CD4-positive, CD25-positive, alpha-beta regulatory T cell (primary cell): ENCODE measurements at regions not wholly inside any gene's neighbourhood (a gene's known extent, or its start where the extent isn't known, plus 50 kb on each side); places are given as distances from the start of the nearest gene placed in this dataset.

Source experiments
- ATAC-seq, 2 donors: fragments of 150-1000 bp; cut with Tn5 transposase; one replicate each; pipeline ENCODE4 v1.10.0; 2021; ENCODE audit warnings: low read depth in 2 of 2, moderate number of reproducible peaks in 2 of 2, moderate library complexity in 1 of 2
- DNase-seq, 3 donors: peaks; one replicate each; pipeline versions ENCODE4 v3.0.0 to v3.0.0-alpha.2; 2012 to 2022; ENCODE audit warnings: mixed read lengths in 1 of 3
- H3K27ac ChIP-seq: one replicate; pipeline ENCODE4 v1.7.0; 2013; ENCODE audit warnings: mild to moderate bottlenecking, low read length; ENCODE audit not compliant: insufficient read depth, poor library complexity, severe bottlenecking
- H3K27me3 ChIP-seq: one replicate; pipeline ENCODE4 v1.7.0; 2013; ENCODE audit warnings: low read length; ENCODE audit not compliant: control insufficient read depth, insufficient read depth
- H3K36me3 ChIP-seq: one replicate; pipeline ENCODE4 v1.7.0; 2013; ENCODE audit warnings: mild to moderate bottlenecking, low read length, moderate library complexity; ENCODE audit not compliant: control insufficient read depth, insufficient read depth
- H3K4me1 ChIP-seq: 2 replicates; pipeline ENCODE4 v1.7.0; 2013; ENCODE audit warnings: mild to moderate bottlenecking, low read length; ENCODE audit not compliant: insufficient read depth, control insufficient read depth, poor library complexity, severe bottlenecking
- H3K4me3 ChIP-seq: one replicate; pipeline ENCODE4 v1.7.0; 2013; ENCODE audit warnings: low read depth, mild to moderate bottlenecking, low read length, moderate library complexity
- H3K9me3 ChIP-seq, 2 experiments: 1 replicate in 1 of 2; 2 replicates in 1 of 2; pipeline ENCODE4 v1.7.0; 2013; ENCODE audit warnings: low read length in 2 of 2, mild to moderate bottlenecking in 1 of 2, moderate library complexity in 1 of 2; ENCODE audit not compliant: control insufficient read depth in 2 of 2
- H3K27ac Mint-ChIP-seq, 3 donors: one replicate each; pipeline ENCODE4 v1.8.0; 2020 to 2022; ENCODE audit warnings: mild to moderate bottlenecking in 3 of 3, mixed read lengths in 3 of 3, moderate library complexity in 2 of 3
- H3K27me3 Mint-ChIP-seq: one replicate; pipeline ENCODE4 v1.8.0; 2022; ENCODE audit warnings: mild to moderate bottlenecking, mixed read lengths
- H3K36me3 Mint-ChIP-seq: one replicate; pipeline ENCODE4 v1.8.0; 2020; ENCODE audit warnings: mixed read lengths
- H3K4me1 Mint-ChIP-seq, 4 donors: one replicate each; pipeline ENCODE4 v1.8.0; 2020 to 2022; ENCODE audit warnings: mixed read lengths in 4 of 4, mild to moderate bottlenecking in 1 of 4
- H3K4me3 Mint-ChIP-seq, 4 donors: one replicate each; pipeline ENCODE4 v1.8.0; 2020 to 2022; ENCODE audit warnings: mild to moderate bottlenecking in 4 of 4, mixed read lengths in 4 of 4, moderate library complexity in 3 of 4
- H3K9me3 Mint-ChIP-seq, 7 donors: one replicate each; pipeline ENCODE4 v1.8.0; 2020 to 2022; ENCODE audit warnings: mixed read lengths in 7 of 7, mild to moderate bottlenecking in 3 of 7, moderate library complexity in 2 of 7

- H3K36me3 Mint-ChIP-seq = no peaks in the 10 kb centered on the region
- H3K4me1 Mint-ChIP-seq = no peaks in the 10 kb centered on the region
- no peaks in the 10 kb centered on the region for H3K36me3 ChIP-seq
- no peak for DNase-seq
- H3K4me3 ChIP-seq = no peak overlapping the region
- H3K9me3 Mint-ChIP-seq = peaks cover 0 to 3% (median 0%) of the 10 kb centered on the region in 7 donors
- H3K27ac Mint-ChIP-seq = no peak overlapping the region
- H3K27me3 ChIP-seq = no peaks in the 10 kb centered on the region
- H3K27me3 Mint-ChIP-seq = no peaks in the 10 kb centered on the region
- ATAC-seq = no peak
- no peak overlapping the region for H3K4me3 Mint-ChIP-seq
- no peak overlapping the region for H3K27ac ChIP-seq
- H3K9me3 ChIP-seq = no peaks in the 10 kb centered on the region
- no peaks in the 10 kb centered on the region for H3K4me1 ChIP-seq
Measured at GRCh38 chr12:84741031-84741430, 171.6 kb downstream of the SLC6A15 start.

- Histone ChIP-seq H3K36me3 (no peaks in the 10 kb centered on the region), H3K9me3 (no peaks in the 10 kb centered on the region), H3K27ac (no peak overlapping the region), H3K4me3 (no peak overlapping the region), H3K4me1 (no peaks in the 10 kb centered on the region), H3K27me3 (no peaks in the 10 kb centered on the region)
- Mint-ChIP-seq H3K27ac (peak overlapping the region in 1 of 3 donors; percentile 5), H3K27me3 (no peaks in the 10 kb centered on the region), H3K4me3 (no peak overlapping the region), H3K4me1 (no peaks in the 10 kb centered on the region), H3K36me3 (no peaks in the 10 kb centered on the region), H3K9me3 (peaks cover 0 to 3% (median 0%) of the 10 kb centered on the region in 7 donors)
- ATAC-seq (no peak), DNase-seq (no peak)
Measured at GRCh38 chr12:84740602-84741001, 172.0 kb downstream of the SLC6A15 start.

- Histone ChIP-seq H3K27me3 (no peaks in the 10 kb centered on the region), H3K4me1 (no peaks in the 10 kb centered on the region), H3K36me3 (no peaks in the 10 kb centered on the region), H3K9me3 (no peaks in the 10 kb centered on the region), H3K4me3 (no peak overlapping the region), H3K27ac (no peak overlapping the region)
- no peak overlapping the region for H3K4me3 Mint-ChIP-seq
- no peak for ATAC-seq
- H3K36me3 Mint-ChIP-seq = no peaks in the 10 kb centered on the region
- H3K27me3 Mint-ChIP-seq = no peaks in the 10 kb centered on the region
- no peaks in the 10 kb centered on the region for H3K4me1 Mint-ChIP-seq
- H3K27ac Mint-ChIP-seq = no peak overlapping the region
- peaks cover 0 to 4% (median 2%) of the 10 kb centered on the region in 7 donors for H3K9me3 Mint-ChIP-seq
- no peak for DNase-seq
Measured at GRCh38 chr12:84738481-84738972, 174.1 kb downstream of the SLC6A15 start.

- no peaks in the 10 kb centered on the region for H3K4me1 Mint-ChIP-seq
- no peak overlapping the region for H3K4me3 ChIP-seq
- H3K27me3 ChIP-seq = no peaks in the 10 kb centered on the region
- no peaks in the 10 kb centered on the region for H3K4me1 ChIP-seq
- peaks cover 0 to 13% (median 3%) of the 10 kb centered on the region in 7 donors for H3K9me3 Mint-ChIP-seq
- H3K4me3 Mint-ChIP-seq = no peak overlapping the region
- H3K9me3 ChIP-seq = no peaks in the 10 kb centered on the region
- ATAC-seq (no peak), DNase-seq (no peak)
- H3K36me3 ChIP-seq = no peaks in the 10 kb centered on the region
- H3K27ac Mint-ChIP-seq = no peak overlapping the region
- H3K27ac ChIP-seq = no peak overlapping the region
- H3K36me3 Mint-ChIP-seq = no peaks in the 10 kb centered on the region
- no peaks in the 10 kb centered on the region for H3K27me3 Mint-ChIP-seq
Measured at GRCh38 chr12:84732828-84733340, 179.7 kb downstream of the SLC6A15 start.

GRCh38 chr12:84730561-84731162, 181.9 kb downstream of the SLC6A15 start:
- H3K9me3 ChIP-seq = no peaks in the 10 kb centered on the region
- H3K27ac ChIP-seq = no peak overlapping the region
- Mint-ChIP-seq H3K4me1 (no peaks in the 10 kb centered on the region), H3K27ac (no peak overlapping the region), H3K9me3 (peaks cover 0 to 13% (median 1%) of the 10 kb centered on the region in 7 donors), H3K4me3 (no peak overlapping the region), H3K36me3 (no peaks in the 10 kb centered on the region), H3K27me3 (no peaks in the 10 kb centered on the region)
- no peaks in the 10 kb centered on the region for H3K27me3 ChIP-seq
- H3K4me3 ChIP-seq = no peak overlapping the region
- no peaks in the 10 kb centered on the region for H3K36me3 ChIP-seq
- ATAC-seq (no peak), DNase-seq (no peak)
- H3K4me1 ChIP-seq = no peaks in the 10 kb centered on the region

GRCh38 chr12:84727961-84728360, 184.6 kb downstream of the SLC6A15 start:
- Mint-ChIP-seq H3K4me1 (no peaks in the 10 kb centered on the region), H3K27ac (no peak overlapping the region), H3K36me3 (no peaks in the 10 kb centered on the region), H3K9me3 (peaks cover 0 to 13% (median 3%) of the 10 kb centered on the region in 7 donors), H3K4me3 (no peak overlapping the region), H3K27me3 (no peaks in the 10 kb centered on the region)
- Histone ChIP-seq H3K4me3 (no peak overlapping the region), H3K9me3 (no peaks in the 10 kb centered on the region), H3K27me3 (no peaks in the 10 kb centered on the region), H3K36me3 (no peaks in the 10 kb centered on the region), H3K4me1 (no peaks in the 10 kb centered on the region), H3K27ac (no peak overlapping the region)
- no peak for ATAC-seq
- no peak for DNase-seq

GRCh38 chr12:84726780-84727179, 185.8 kb downstream of the SLC6A15 start:
- H3K27me3 Mint-ChIP-seq = no peaks in the 10 kb centered on the region
- no peak overlapping the region for H3K4me3 ChIP-seq
- DNase-seq = no peak
- no peaks in the 10 kb centered on the region for H3K9me3 ChIP-seq
- H3K9me3 Mint-ChIP-seq = peaks cover 0 to 7% (median 4%) of the 10 kb centered on the region in 7 donors
- no peaks in the 10 kb centered on the region for H3K4me1 Mint-ChIP-seq
- H3K4me3 Mint-ChIP-seq = no peak overlapping the region
- ATAC-seq = no peak
- H3K36me3 Mint-ChIP-seq = no peaks in the 10 kb centered on the region
- H3K36me3 ChIP-seq = no peaks in the 10 kb centered on the region
- no peak overlapping the region for H3K27ac Mint-ChIP-seq
- H3K27ac ChIP-seq = no peak overlapping the region
- no peaks in the 10 kb centered on the region for H3K27me3 ChIP-seq
- H3K4me1 ChIP-seq = no peaks in the 10 kb centered on the region

- Mint-ChIP-seq H3K9me3 (peaks cover 0 to 7% (median 4%) of the 10 kb centered on the region in 7 donors), H3K27me3 (no peaks in the 10 kb centered on the region), H3K27ac (no peak overlapping the region), H3K36me3 (no peaks in the 10 kb centered on the region), H3K4me1 (no peaks in the 10 kb centered on the region), H3K4me3 (no peak overlapping the region)
- H3K4me1 ChIP-seq = no peaks in the 10 kb centered on the region
- H3K4me3 ChIP-seq = no peak overlapping the region
- no peaks in the 10 kb centered on the region for H3K27me3 ChIP-seq
- DNase-seq (no peak), ATAC-seq (no peak)
- no peaks in the 10 kb centered on the region for H3K9me3 ChIP-seq
- H3K36me3 ChIP-seq = no peaks in the 10 kb centered on the region
- no peak overlapping the region for H3K27ac ChIP-seq
Measured at GRCh38 chr12:84723988-84724387, 188.6 kb downstream of the SLC6A15 start.
